Nephron progenitor cell (in vitro differentiated cells): ENCODE measurements at regions not wholly inside any gene's neighbourhood (a gene's known extent, or its start where the extent isn't known, plus 50 kb on each side); places are given as distances from the start of the nearest gene placed in this dataset.

Experiments used
- DNase-seq: peaks from one replicate; pipeline ENCODE4 v3.0.0; 2021
- H3K27ac Mint-ChIP-seq: 2 replicates; pipeline ENCODE4 v1.8.0; 2021; ENCODE audit warnings: mild to moderate bottlenecking, moderate library complexity, mixed read lengths
- H3K27me3 Mint-ChIP-seq: 2 replicates; pipeline ENCODE4 v1.8.0; 2021; ENCODE audit warnings: mild to moderate bottlenecking, low read depth, mixed read lengths; ENCODE audit not compliant: poor library complexity
- H3K36me3 Mint-ChIP-seq: 2 replicates; pipeline ENCODE4 v1.8.0; 2021; ENCODE audit warnings: low read depth, mixed read lengths
- H3K4me1 Mint-ChIP-seq: 2 replicates; pipeline ENCODE4 v1.8.0; 2021; ENCODE audit warnings: mixed read lengths
- H3K4me3 Mint-ChIP-seq: 2 replicates; pipeline ENCODE4 v1.8.0; 2021; ENCODE audit warnings: mild to moderate bottlenecking, moderate library complexity, mixed read lengths
- H3K9me3 Mint-ChIP-seq: 2 replicates; pipeline ENCODE4 v1.8.0; 2021; ENCODE audit warnings: mild to moderate bottlenecking, moderate library complexity, mixed read lengths
- TF ChIP-seq, protein P1 (sequence below): fragments of 200-600 bp; sonication (generic); IDR thresholded peaks from 2 replicates; pipeline ENCODE4 v1.5.0; 2021; ENCODE audit warnings: antibody characterized with exemption

DNA sequence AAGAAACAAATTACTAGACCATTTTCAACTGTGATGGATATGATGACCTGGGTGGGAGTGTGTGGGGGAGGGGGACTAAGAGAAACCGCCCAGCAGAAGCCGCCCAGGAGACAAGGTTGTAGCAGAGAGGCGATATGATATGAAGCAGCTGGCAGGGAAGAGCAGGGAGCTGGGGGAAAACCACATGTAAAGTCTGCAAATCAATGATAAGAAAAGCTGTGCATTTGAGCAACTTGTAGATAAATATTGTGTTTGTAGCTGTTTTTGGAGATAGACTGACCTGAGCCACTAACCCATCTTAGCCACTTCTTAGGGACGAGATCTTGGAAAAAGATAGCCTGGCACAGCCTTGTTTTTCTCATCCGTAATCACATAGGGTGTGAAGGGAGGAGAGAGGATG is 252.6 kb downstream of the SEC23IP start:
- peaks cover 1% of the 10 kb centered on the region for H3K9me3 Mint-ChIP-seq
- no peak overlapping the region for H3K4me3 Mint-ChIP-seq
- no peaks in the 10 kb centered on the region for H3K36me3 Mint-ChIP-seq
- no peak overlapping the region for H3K27ac Mint-ChIP-seq
- TF ChIP-seq, protein P1, sequence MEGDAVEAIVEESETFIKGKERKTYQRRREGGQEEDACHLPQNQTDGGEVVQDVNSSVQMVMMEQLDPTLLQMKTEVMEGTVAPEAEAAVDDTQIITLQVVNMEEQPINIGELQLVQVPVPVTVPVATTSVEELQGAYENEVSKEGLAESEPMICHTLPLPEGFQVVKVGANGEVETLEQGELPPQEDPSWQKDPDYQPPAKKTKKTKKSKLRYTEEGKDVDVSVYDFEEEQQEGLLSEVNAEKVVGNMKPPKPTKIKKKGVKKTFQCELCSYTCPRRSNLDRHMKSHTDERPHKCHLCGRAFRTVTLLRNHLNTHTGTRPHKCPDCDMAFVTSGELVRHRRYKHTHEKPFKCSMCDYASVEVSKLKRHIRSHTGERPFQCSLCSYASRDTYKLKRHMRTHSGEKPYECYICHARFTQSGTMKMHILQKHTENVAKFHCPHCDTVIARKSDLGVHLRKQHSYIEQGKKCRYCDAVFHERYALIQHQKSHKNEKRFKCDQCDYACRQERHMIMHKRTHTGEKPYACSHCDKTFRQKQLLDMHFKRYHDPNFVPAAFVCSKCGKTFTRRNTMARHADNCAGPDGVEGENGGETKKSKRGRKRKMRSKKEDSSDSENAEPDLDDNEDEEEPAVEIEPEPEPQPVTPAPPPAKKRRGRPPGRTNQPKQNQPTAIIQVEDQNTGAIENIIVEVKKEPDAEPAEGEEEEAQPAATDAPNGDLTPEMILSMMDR, result no peak
- H3K27me3 Mint-ChIP-seq, result peaks cover 15% of the 10 kb centered on the region
- peaks cover 7% of the 10 kb centered on the region for H3K4me1 Mint-ChIP-seq
- DNase-seq, result no peak

DNA sequence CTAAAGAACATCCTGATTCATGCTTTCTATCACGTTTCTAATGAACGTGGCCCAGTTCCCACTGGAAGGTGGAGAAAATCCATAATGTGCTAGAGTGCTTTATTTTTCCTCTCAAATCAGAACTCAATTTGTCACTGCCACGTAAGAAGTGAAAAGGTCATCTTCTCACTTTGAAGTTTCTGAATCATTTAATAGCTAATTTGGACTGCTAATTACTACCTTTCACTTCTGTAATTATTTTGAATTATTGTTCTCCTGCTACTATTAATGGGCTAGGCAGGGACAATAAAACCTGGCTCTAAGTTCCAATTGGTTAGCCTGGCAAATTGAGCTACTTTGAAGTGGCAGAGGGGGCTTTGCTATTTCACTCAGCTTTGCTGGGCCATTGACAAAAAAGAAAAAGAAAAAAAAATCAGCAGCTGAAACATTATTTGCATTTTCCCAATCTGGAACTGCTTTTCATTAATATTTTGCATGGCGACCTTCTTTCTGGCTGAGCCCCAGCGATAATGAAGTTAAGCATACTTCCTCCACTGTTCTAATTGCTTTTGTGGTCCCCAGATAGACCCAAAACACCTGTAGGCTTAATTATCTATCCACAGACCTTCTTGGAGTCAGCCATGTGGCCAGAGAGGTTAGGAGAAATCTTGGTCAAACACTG is 264.2 kb downstream of the SEC23IP start:
- Mint-ChIP-seq H3K27ac (no peak overlapping the region), H3K27me3 (peaks cover 41% of the 10 kb centered on the region), H3K4me3 (no peak overlapping the region), H3K9me3 (peaks cover 39% of the 10 kb centered on the region), H3K36me3 (no peaks in the 10 kb centered on the region), H3K4me1 (no peaks in the 10 kb centered on the region)
- TF ChIP-seq, protein P1, result no peak
- DNase-seq, result no peak

DNA sequence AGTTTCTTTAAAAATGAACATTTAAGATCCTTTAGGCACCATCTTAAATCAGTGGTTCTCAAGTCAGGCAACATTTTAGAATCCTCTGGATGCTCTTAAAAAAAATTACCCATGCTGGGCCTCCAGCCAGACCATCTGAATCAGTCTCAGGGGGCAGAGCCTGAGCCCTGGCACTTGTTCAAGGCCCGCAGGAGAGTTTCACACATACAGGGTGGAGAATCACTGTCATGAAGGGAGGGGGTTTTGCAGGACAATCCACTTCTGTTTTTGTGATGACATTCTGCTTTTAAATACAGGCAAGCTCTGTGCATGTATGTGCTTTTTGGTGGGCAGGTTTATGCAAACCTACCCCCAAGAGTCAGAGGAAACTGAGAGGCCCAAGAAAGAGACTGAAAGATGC is 268.6 kb downstream of the SEC23IP start:
- Mint-ChIP-seq H3K9me3 (peaks cover 15% of the 10 kb centered on the region), H3K27ac (no peak overlapping the region), H3K4me1 (no peaks in the 10 kb centered on the region), H3K36me3 (no peaks in the 10 kb centered on the region), H3K4me3 (no peak overlapping the region), H3K27me3 (peaks cover 15% of the 10 kb centered on the region)
- TF ChIP-seq, protein P1, result no peak
- no peak for DNase-seq

DNA sequence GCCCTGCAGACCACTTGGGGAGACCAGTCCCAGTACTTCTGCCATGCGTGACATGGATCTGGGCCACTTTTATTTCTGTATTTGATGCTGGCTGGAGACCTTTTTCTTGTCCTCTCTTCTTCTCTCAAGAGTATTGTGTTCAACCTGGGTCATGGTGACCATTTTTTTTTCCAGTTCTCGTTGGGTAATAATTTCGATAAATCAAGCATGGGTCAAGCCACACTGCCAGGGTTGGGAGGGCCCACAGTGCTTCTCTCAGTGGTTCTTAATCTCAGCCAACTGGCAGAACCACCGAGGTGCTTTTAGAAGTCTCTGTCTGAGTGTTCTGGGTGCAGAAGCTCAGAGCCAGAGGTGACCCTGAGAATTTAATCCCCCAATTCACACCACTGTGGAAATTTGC is 269.9 kb downstream of the SEC23IP start:
- Mint-ChIP-seq H3K4me3 (no peak overlapping the region), H3K9me3 (peaks cover 15% of the 10 kb centered on the region), H3K36me3 (no peaks in the 10 kb centered on the region), H3K27me3 (peaks cover 14% of the 10 kb centered on the region), H3K27ac (no peak overlapping the region), H3K4me1 (no peaks in the 10 kb centered on the region)
- no peak for DNase-seq
- TF ChIP-seq, protein P1, result no peak

DNA sequence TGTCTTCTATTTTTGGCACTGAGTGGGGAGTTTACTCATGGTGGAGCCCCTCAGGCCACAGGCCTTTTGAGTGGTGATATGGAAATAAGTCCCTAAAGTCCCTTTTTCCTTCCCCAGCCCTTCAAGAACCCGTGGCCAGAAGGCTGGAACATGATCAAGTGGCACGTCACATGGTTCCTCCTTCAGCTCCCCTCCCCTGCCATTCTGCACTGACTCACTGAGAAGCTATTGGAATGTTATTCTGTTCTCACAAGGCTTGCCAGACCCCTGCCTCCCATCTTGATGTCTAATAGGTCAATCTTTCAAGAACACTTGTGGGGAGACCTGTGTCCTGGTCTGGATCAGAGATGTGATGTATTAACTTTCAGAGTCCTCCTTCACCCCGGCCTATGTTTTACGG is 279.8 kb downstream of the SEC23IP start:
- peaks cover 4% of the 10 kb centered on the region for H3K9me3 Mint-ChIP-seq
- DNase-seq, result no peak
- no peak overlapping the region for H3K4me3 Mint-ChIP-seq
- H3K4me1 Mint-ChIP-seq, result peaks cover 15% of the 10 kb centered on the region
- no peak overlapping the region for H3K27ac Mint-ChIP-seq
- peaks cover 5% of the 10 kb centered on the region for H3K27me3 Mint-ChIP-seq
- H3K36me3 Mint-ChIP-seq, result no peaks in the 10 kb centered on the region
- TF ChIP-seq, protein P1, result no peak

DNA sequence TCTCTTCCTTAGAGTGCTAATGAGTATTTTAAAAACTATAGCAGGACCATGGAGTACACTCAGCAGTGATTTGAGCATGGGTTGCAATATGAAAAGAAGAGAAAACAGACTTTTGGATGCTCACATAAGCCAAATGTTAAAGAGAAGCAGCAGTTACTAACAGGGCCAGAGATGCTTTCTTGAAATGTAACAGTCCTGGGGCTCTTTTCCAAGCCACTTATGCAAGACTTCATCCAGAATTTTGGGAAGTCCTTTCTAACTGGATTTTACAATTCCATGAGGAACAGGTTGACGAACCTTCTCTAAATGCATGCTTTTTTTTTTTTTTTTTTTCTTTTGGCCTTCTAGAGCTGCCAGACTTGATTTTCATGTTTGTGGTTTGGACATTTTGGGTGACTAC is 282.0 kb downstream of the SEC23IP start:
- peaks cover 5% of the 10 kb centered on the region for H3K27me3 Mint-ChIP-seq
- H3K4me1 Mint-ChIP-seq, result peaks cover 15% of the 10 kb centered on the region
- no peak for DNase-seq
- H3K36me3 Mint-ChIP-seq, result no peaks in the 10 kb centered on the region
- no peak overlapping the region for H3K4me3 Mint-ChIP-seq
- TF ChIP-seq, protein P1, result no peak
- no peak overlapping the region for H3K27ac Mint-ChIP-seq
- peaks cover 4% of the 10 kb centered on the region for H3K9me3 Mint-ChIP-seq
